Kidney (tissue), 13 donors: ENCODE measurements at regions not wholly inside any gene's neighbourhood (a gene's known extent, or its start where the extent isn't known, plus 50 kb on each side); places are given as distances from the start of the nearest gene placed in this dataset.
"Not testable (repeated sequence)": the region's sequence is repeated elsewhere in the genome, so short reads cannot be mapped to it uniquely, and the experiment has no call there.

Experiments
- DNase-seq, 5 donors: peaks; one replicate each; pipeline ENCODE4 v3.0.0-alpha.2; 2013 to 2020
- FAIRE-seq: peaks from 2 replicates; lab custom pipeline; 2012; peaks lifted over from hg19 to GRCh38; lab: Jason Lieb, UNC
- H3K27ac ChIP-seq, 2 donors: one replicate each; pipeline ENCODE4 v1.7.0; 2013; ENCODE audit warnings: low read depth in 2 of 2, low read length in 2 of 2, inconsistent platforms in 1 of 2
- H3K27me3 ChIP-seq: one replicate; pipeline ENCODE4 v1.7.1; 2013; ENCODE audit warnings: low read length, inconsistent platforms; ENCODE audit not compliant: control insufficient read depth, insufficient read depth
- H3K36me3 ChIP-seq, 3 donors: one replicate each; pipeline versions ENCODE4 v1.7.0 to v1.7.1; 2013; ENCODE audit warnings: low read length in 3 of 3, control low read depth in 1 of 3, inconsistent platforms in 1 of 3; ENCODE audit not compliant: insufficient read depth in 3 of 3, control insufficient read depth in 2 of 3
- H3K4me1 ChIP-seq, 3 donors: one replicate each; pipeline versions ENCODE4 v1.7.0 to v1.7.1; 2013; ENCODE audit warnings: low read length in 3 of 3, inconsistent platforms in 1 of 3, low read depth in 1 of 3; ENCODE audit not compliant: control insufficient read depth in 2 of 3, insufficient read depth in 2 of 3
- H3K4me3 ChIP-seq, 3 donors: one replicate each; pipeline versions ENCODE4 v1.7.0 to v1.8.1; 2013; ENCODE audit warnings: low read length in 3 of 3, control low read depth in 1 of 3, inconsistent platforms in 1 of 3
- H3K9ac ChIP-seq, 3 donors: one replicate each; pipeline versions ENCODE4 v1.7.0 to v1.7.1; 2013; ENCODE audit warnings: low read length in 3 of 3, control low read depth in 1 of 3, inconsistent platforms in 1 of 3
- H3K9me3 ChIP-seq, 3 donors: one replicate each; pipeline versions ENCODE4 v1.7.0 to v1.7.1; 2013; ENCODE audit warnings: low read length in 3 of 3, control low read depth in 1 of 3, inconsistent platforms in 1 of 3; ENCODE audit not compliant: control insufficient read depth in 2 of 3, insufficient read depth in 1 of 3
- CTCF ChIP-seq: IDR thresholded peaks from 3 replicates; pipeline ENCODE4 v1.5.1; 2012; ENCODE audit warnings: mild to moderate bottlenecking, moderate library complexity, borderline replicate concordance; ENCODE audit not compliant: insufficient read depth; ENCODE audit errors: extremely low read depth
- intact Hi-C: fragments of 100-400 bp; cut with DNase I; formaldehyde crosslinking; loops from one replicate; pipeline ENCODE4 v1.11.1; 2022
- donor health status: control.
- donor health status: control.
- donor health status: control.
- donor health status: control.
- donor health status: control.
- donor health status: DM: yes; HTN: yes; CAD: no.
- donor health status: Normal renal cell carcinoma (clear cell type).

- intact Hi-C loops, result no loop called here
- H3K9ac ChIP-seq, result no peak overlapping the region
- FAIRE-seq (no peak), DNase-seq (no peak)
- no peak overlapping the region for H3K27ac ChIP-seq
- no peaks in the 10 kb centered on the region for H3K4me1 ChIP-seq
- peaks cover 0 to 12% (median 0%) of the 10 kb centered on the region in 3 donors for H3K9me3 ChIP-seq
- TF ChIP-seq CTCF, result no peak
- no peaks in the 10 kb centered on the region for H3K27me3 ChIP-seq
- H3K4me3 ChIP-seq, result no peak overlapping the region
- no peaks in the 10 kb centered on the region for H3K36me3 ChIP-seq
Measured at GRCh38 chr14:52175982-52176502, 91.5 kb upstream of the PTGDR start.

DNA sequence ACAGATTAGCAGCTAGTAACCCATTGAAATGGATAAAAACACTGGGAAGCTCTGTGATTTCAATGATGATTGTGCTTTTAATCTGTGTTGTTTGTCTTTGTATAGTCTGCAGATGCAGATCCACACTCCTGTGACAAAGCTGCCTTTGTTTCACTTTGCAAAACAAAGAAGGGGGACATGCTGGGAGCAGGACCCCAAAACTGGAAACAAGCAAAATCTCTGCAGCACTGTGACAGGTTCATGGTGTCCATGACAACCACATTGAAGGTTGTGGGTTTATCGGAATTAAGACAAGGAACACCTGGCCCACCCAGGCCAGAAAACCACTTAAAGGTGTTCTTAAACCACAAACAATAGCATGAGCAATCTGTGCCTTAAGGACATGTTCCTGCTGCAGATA, 95.6 kb upstream of the PTGDR start:
- H3K27me3 ChIP-seq, FAIRE-seq, H3K36me3 ChIP-seq, H3K4me1 ChIP-seq, intact Hi-C loops, H3K4me3 ChIP-seq, H3K9ac ChIP-seq, H3K27ac ChIP-seq, DNase-seq: not testable (repeated sequence)
- peaks cover 0 to 12% (median 0%) of the 10 kb centered on the region in 3 donors for H3K9me3 ChIP-seq

GRCh38 chr14:52166822-52167221, 98.0 kb upstream of the NID2 start:
- no peaks in the 10 kb centered on the region for H3K27me3 ChIP-seq
- TF ChIP-seq CTCF, result no peak
- no peaks in the 10 kb centered on the region for H3K4me1 ChIP-seq
- intact Hi-C loops, result no loop called here
- no peak for FAIRE-seq
- no peak overlapping the region for H3K4me3 ChIP-seq
- no peak overlapping the region for H3K27ac ChIP-seq
- H3K36me3 ChIP-seq, result no peaks in the 10 kb centered on the region
- peaks cover 0 to under 1% (median 0%) of the 10 kb centered on the region in 3 donors for H3K9me3 ChIP-seq
- H3K9ac ChIP-seq, result no peak overlapping the region
- DNase-seq, result peak in 1 of 5 donors; percentile 58

DNA sequence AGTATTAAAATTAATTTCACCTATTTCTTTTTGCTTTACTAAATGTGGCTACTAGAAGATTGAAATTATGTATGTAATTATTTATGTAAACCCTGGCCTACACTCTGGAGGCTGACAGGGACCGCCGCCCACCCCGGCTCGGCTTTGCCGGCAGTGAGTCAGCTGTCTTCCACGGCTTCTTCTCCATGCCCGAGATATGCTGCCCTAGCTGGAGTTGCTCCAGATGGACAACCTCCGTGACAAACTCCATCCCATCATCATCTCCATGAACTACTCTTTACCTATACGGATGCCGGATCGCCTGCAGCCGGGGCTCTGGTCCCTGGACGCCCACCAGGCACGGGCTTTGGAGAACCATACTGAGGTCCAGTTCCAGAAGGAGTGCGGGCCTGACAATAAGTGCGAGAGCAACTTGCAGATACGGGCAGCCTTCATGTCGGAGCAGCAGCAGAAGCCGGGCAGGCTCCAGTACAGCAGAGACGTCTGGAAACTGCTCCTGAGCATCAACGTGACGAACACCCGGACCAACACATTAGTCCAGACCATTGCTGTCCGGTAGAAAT, 86.9 kb upstream of the NID2 start:
- DNase-seq (peak in 1 of 5 donors; percentile 41), FAIRE-seq (no peak)
- Histone ChIP-seq H3K4me1 (no peaks in the 10 kb centered on the region), H3K9ac (no peak overlapping the region), H3K36me3 (no peaks in the 10 kb centered on the region), H3K4me3 (no peak overlapping the region), H3K27ac (no peak overlapping the region), H3K27me3 (no peaks in the 10 kb centered on the region), H3K9me3 (no peaks in the 10 kb centered on the region)
- intact Hi-C loops, result no loop called here
- no peak for TF ChIP-seq CTCF
